Sigmoid colon (tissue), 4 donors: ENCODE measurements at regions not wholly inside any gene's neighbourhood (a gene's known extent, or its start where the extent isn't known, plus 50 kb on each side); places are given as distances from the start of the nearest gene placed in this dataset.

ENCODE experiments used
- CTCF ChIP-seq, 4 experiments: fragments of 450-650 bp in 3 of 4; fragments of 200-600 bp in 1 of 4; IDR thresholded peaks; one replicate each; pipeline ENCODE4 v1.5.1; 2016 to 2019; ENCODE audit warnings: antibody characterized with exemption in 4 of 4, mild to moderate bottlenecking in 3 of 4, moderate library complexity in 2 of 4
- POLR2AphosphoS5 ChIP-seq, 4 donors: sonication (generic); formaldehyde crosslinking; IDR thresholded peaks; one replicate each; pipeline ENCODE4 v1.6.1; 2017; ENCODE audit warnings: antibody characterized with exemption in 4 of 4

GRCh38 chr3:64924961-64925360 lies 237.2 kb upstream of the ADAMTS9 start:
- TF ChIP-seq CTCF (IDR thresholded peaks at IDR 0.05) (no peak), POLR2AphosphoS5 (IDR thresholded peaks at IDR 0.05) (no peak)
